ENCODE measurements at regions not wholly inside any gene's neighbourhood (a gene's known extent, or its start where the extent isn't known, plus 50 kb on each side); places are given as distances from the start of the nearest gene placed in this dataset.
"Not testable (repeated sequence)": the region's sequence is repeated elsewhere in the genome, so short reads cannot be mapped to it uniquely, and the experiment has no call there.

DNA sequence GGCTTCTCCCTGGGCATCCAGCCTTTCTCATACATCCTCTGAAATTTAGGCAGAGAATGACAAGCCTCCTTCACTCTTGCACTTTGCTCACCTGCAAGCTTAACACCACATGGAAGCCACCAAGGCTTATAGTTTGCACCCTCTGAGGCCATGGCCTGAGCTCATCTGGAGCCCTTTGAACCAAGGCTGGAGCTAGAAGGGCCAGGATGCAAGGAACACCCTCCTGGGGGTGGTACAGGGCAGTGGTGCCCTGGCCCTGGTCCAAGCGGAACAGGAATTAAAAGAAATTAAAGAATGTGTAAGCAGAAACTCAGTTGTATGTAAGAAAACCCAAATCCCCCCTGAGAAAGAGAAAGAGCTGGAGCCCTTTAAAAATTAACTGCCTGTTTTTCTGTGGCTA lies 221.9 kb downstream of the POTEH start:
- not testable (repeated sequence) for H3K4me3 Mint-ChIP-seq; DNase-seq (ENCODE audit: low spot score); ATAC-seq; H3K27me3 Mint-ChIP-seq; H3K27ac Mint-ChIP-seq; H3K9me3 Mint-ChIP-seq; H3K4me1 Mint-ChIP-seq (ENCODE audit: low read depth in 2 of 2); H3K36me3 Mint-ChIP-seq

- not testable (repeated sequence) for H3K4me3 Mint-ChIP-seq; DNase-seq (ENCODE audit: low spot score); H3K4me1 Mint-ChIP-seq (ENCODE audit: low read depth in 2 of 2); H3K36me3 Mint-ChIP-seq; ATAC-seq; H3K27me3 Mint-ChIP-seq; H3K9me3 Mint-ChIP-seq; H3K27ac Mint-ChIP-seq
These were observed 229.3 kb downstream of the POTEH start for GRCh38 chr22:15919120-15919519.

DNA sequence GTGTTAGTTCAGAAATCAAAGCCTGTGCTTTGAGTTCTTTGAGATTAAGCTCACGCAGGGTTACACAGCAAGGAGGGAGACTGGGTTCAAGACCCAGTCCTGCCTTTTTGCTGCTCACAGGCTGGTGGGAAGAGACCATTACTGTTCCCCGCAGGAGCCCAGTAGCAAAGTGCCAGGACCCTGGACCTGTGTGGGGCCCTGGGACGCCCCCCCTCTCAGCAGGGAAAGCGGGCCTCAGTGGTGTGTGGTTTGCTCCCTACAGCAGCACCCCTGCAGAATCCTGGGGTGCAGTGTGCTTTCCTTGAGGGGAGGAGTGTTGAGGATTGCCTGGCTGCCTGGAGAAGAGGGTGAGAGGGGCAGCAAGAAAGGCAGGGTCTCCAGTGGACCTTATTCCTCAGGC lies 231.1 kb downstream of the POTEH start:
- DNase-seq (ENCODE audit: low spot score); H3K27me3 Mint-ChIP-seq; H3K27ac Mint-ChIP-seq; H3K36me3 Mint-ChIP-seq; H3K4me3 Mint-ChIP-seq; H3K9me3 Mint-ChIP-seq; H3K4me1 Mint-ChIP-seq (ENCODE audit: low read depth in 2 of 2): not testable (repeated sequence)
- ATAC-seq, result peak in 1 of 2 donors; percentile 25

- H3K4me1 Mint-ChIP-seq (ENCODE audit: low read depth in 2 of 2); H3K4me3 Mint-ChIP-seq; H3K36me3 Mint-ChIP-seq; H3K27ac Mint-ChIP-seq; DNase-seq (ENCODE audit: low spot score); H3K27me3 Mint-ChIP-seq; H3K9me3 Mint-ChIP-seq: not testable (repeated sequence)
- peak in 1 of 2 donors; percentile 21 for ATAC-seq
These were observed 232.3 kb downstream of the POTEH start for GRCh38 chr22:15922132-15922531.

DNA sequence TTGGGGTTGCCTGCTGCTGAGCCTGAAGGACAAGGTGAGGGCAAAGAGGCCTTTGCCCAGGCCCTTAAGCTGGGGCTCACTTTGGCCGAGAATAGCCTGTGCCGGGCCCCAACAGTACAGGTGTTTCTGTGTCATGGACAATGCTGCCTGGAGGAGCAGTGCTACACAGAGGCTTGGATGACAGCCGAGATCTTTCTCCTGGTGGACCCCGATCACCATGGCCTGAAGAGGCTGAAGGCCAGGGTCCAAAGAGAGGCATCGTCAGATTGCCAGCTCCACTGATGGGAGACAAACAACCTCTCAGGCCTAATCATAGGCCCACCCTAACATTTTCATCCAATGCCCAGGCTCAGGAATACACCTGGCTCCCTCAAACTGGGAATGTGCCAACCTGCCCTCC lies 232.8 kb downstream of the POTEH start:
- H3K4me1 Mint-ChIP-seq (ENCODE audit: low read depth in 2 of 2); ATAC-seq; H3K9me3 Mint-ChIP-seq: not testable (repeated sequence)

DNA sequence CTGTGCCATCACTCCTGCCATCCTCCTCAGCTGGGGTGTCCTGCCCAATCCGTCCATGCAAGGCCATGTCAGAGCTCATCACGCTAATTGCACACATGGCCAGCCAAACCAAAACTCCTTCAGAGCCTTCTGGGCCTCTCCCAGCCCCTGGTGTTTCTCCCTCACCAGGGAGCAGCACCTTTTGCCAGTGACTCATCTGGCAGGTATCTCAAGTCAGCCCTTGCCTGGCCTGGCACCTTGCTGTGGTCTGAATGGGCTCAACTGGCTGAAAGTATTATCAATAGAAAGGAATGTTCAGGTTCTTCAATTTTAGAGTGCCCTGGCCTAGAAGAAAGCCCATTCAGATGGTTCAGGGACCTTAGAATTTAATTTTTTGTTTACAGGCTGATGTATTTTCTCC lies 235.0 kb downstream of the POTEH start:
- not testable (repeated sequence) for H3K36me3 Mint-ChIP-seq; H3K27me3 Mint-ChIP-seq; H3K9me3 Mint-ChIP-seq; H3K4me1 Mint-ChIP-seq (ENCODE audit: low read depth in 2 of 2); H3K27ac Mint-ChIP-seq; ATAC-seq; DNase-seq (ENCODE audit: low spot score); H3K4me3 Mint-ChIP-seq

More for the DNA sequence above, 232.8 kb downstream of the POTEH start:
- H3K36me3 Mint-ChIP-seq; H3K27me3 Mint-ChIP-seq; H3K27ac Mint-ChIP-seq; DNase-seq (ENCODE audit: low spot score); H3K4me3 Mint-ChIP-seq: not testable (repeated sequence)

- H3K4me1 Mint-ChIP-seq (ENCODE audit: low read depth in 2 of 2); ATAC-seq; H3K9me3 Mint-ChIP-seq; H3K27ac Mint-ChIP-seq; H3K4me3 Mint-ChIP-seq; H3K36me3 Mint-ChIP-seq; DNase-seq (ENCODE audit: low spot score); H3K27me3 Mint-ChIP-seq: not testable (repeated sequence)
These were observed 237.3 kb downstream of the POTEH start for GRCh38 chr22:15927172-15927571.
